GM19452 (cell line): ENCODE measurements at regions not wholly inside any gene's neighbourhood (a gene's known extent, or its start where the extent isn't known, plus 50 kb on each side); places are given as distances from the start of the nearest gene placed in this dataset.

Experiments
- ATAC-seq: cut with Tn5 transposase; IDR thresholded peaks from one replicate; pipeline ENCODE4 v1.9.1; 2021; ENCODE audit not compliant: unreplicated experiment

- no peak for ATAC-seq
These were observed 528.8 kb downstream of the CMPK2 start for GRCh38 chr2:6336752-6337471.

GRCh38 chr2:6337472-6337820 is 528.3 kb downstream of the CMPK2 start:
- no peak for ATAC-seq

GRCh38 chr2:6341588-6342129 is 524.0 kb downstream of the CMPK2 start:
- no peak for ATAC-seq

- no peak for ATAC-seq
These were observed 523.3 kb downstream of the CMPK2 start for GRCh38 chr2:6342273-6342920.

- no peak for ATAC-seq
These were observed 522.6 kb downstream of the CMPK2 start for GRCh38 chr2:6343076-6343475.

- peak; percentile 71 for ATAC-seq
These were observed 513.5 kb downstream of the CMPK2 start for GRCh38 chr2:6352247-6352646.

GRCh38 chr2:6352906-6353515 is 512.7 kb downstream of the CMPK2 start:
- no peak for ATAC-seq

GRCh38 chr2:6353669-6354068 is 512.0 kb downstream of the CMPK2 start:
- peak; percentile 36 for ATAC-seq

- ATAC-seq = no peak
These were observed 511.2 kb downstream of the CMPK2 start for GRCh38 chr2:6354546-6354945.

GRCh38 chr2:6355886-6356761 is 509.6 kb downstream of the CMPK2 start:
- ATAC-seq = no peak

- no peak for ATAC-seq
These were observed 507.2 kb downstream of the CMPK2 start for GRCh38 chr2:6358546-6358945.

GRCh38 chr2:6358985-6359384 is 506.7 kb downstream of the CMPK2 start:
- no peak for ATAC-seq

GRCh38 chr2:6359964-6360363 is 505.7 kb downstream of the CMPK2 start:
- no peak for ATAC-seq

- ATAC-seq = no peak
These were observed 502.8 kb downstream of the CMPK2 start for GRCh38 chr2:6362671-6363450.

- ATAC-seq = no peak
These were observed 497.4 kb downstream of the CMPK2 start for GRCh38 chr2:6368281-6368680.

GRCh38 chr2:6369266-6369665 is 496.4 kb downstream of the CMPK2 start:
- no peak for ATAC-seq

- ATAC-seq = no peak
These were observed 494.8 kb downstream of the CMPK2 start for GRCh38 chr2:6370753-6371551.

- no peak for ATAC-seq
These were observed 493.3 kb downstream of the CMPK2 start for GRCh38 chr2:6372317-6372901.

- ATAC-seq = no peak
These were observed 484.4 kb downstream of the CMPK2 start for GRCh38 chr2:6381326-6381725.
